Keratinocyte (primary cell): ENCODE measurements at regions not wholly inside any gene's neighbourhood (a gene's known extent, or its start where the extent isn't known, plus 50 kb on each side); places are given as distances from the start of the nearest gene placed in this dataset.

Experiments used
- DNase-seq: peaks from one replicate; pipeline ENCODE4 v3.0.0-alpha.2; 2011; ENCODE audit warnings: low read depth, missing footprints, low spot score
- FAIRE-seq: peaks from 2 replicates; lab custom pipeline; 2011; peaks lifted over from hg19 to GRCh38; lab: Jason Lieb, UNC
- H2AFZ ChIP-seq: 2 replicates; pipeline ENCODE4 v1.6.0; 2012; ENCODE audit warnings: low read length, control low read depth, inconsistent platforms; ENCODE audit not compliant: control insufficient read depth
- H3K27ac ChIP-seq: 2 replicates; pipeline ENCODE4 v1.5.1; 2011; ENCODE audit warnings: low read length; ENCODE audit not compliant: control insufficient read depth, insufficient read depth
- H3K27me3 ChIP-seq: 3 replicates; pipeline ENCODE4 v1.6.0; 2011; ENCODE audit warnings: low read length; ENCODE audit not compliant: control insufficient read depth, insufficient read depth; ENCODE audit errors: extremely low read depth
- H3K36me3 ChIP-seq, 2 experiments: 2 replicates in 1 of 2; 3 replicates in 1 of 2; pipeline ENCODE4 v1.5.1; 2011; ENCODE audit warnings: low read length in 2 of 2, mild to moderate bottlenecking in 1 of 2; ENCODE audit not compliant: control insufficient read depth in 2 of 2, insufficient read depth in 2 of 2; ENCODE audit errors: extremely low read depth in 1 of 2
- H3K4me1 ChIP-seq: 3 replicates; pipeline ENCODE4 v1.5.1; 2011; ENCODE audit warnings: low read length; ENCODE audit not compliant: control insufficient read depth, insufficient read depth; ENCODE audit errors: extremely low read depth
- H3K4me2 ChIP-seq: 3 replicates; pipeline ENCODE4 v1.6.0; 2011; ENCODE audit warnings: low read depth, low read length; ENCODE audit not compliant: control insufficient read depth, insufficient read depth; ENCODE audit errors: extremely low read depth
- H3K4me3 ChIP-seq, 3 experiments: fragments of 200-600 bp in 1 of 3; sonication (generic) in 1 of 3; 2 replicates in 2 of 3; 3 replicates in 1 of 3; pipeline ENCODE4 v1.5.1; 2011 to 2016; ENCODE audit warnings: low read length in 3 of 3, mild to moderate bottlenecking in 3 of 3, control low read depth in 2 of 3, inconsistent platforms in 1 of 3, low read depth in 1 of 3, mixed read lengths in 1 of 3, mixed run types in 1 of 3, moderate library complexity in 1 of 3; ENCODE audit not compliant: control insufficient read depth in 2 of 3, insufficient read depth in 2 of 3; ENCODE audit errors: extremely low read depth in 1 of 3
- H3K79me2 ChIP-seq: 2 replicates; pipeline ENCODE4 v1.6.0; 2012; ENCODE audit warnings: low read length; ENCODE audit not compliant: control insufficient read depth, insufficient read depth
- H3K9ac ChIP-seq: 3 replicates; pipeline ENCODE4 v1.6.0; 2011; ENCODE audit warnings: low read length; ENCODE audit not compliant: control insufficient read depth, insufficient read depth; ENCODE audit errors: extremely low read depth
- H3K9me1 ChIP-seq: 3 replicates; pipeline ENCODE4 v1.6.0; 2011; ENCODE audit warnings: low read length; ENCODE audit not compliant: control insufficient read depth, insufficient read depth; ENCODE audit errors: extremely low read depth
- H3K9me3 ChIP-seq: 2 replicates; pipeline ENCODE4 v1.5.1; 2012; ENCODE audit warnings: low read depth, low read length; ENCODE audit not compliant: control insufficient read depth
- H4K20me1 ChIP-seq: 3 replicates; pipeline ENCODE4 v1.6.0; 2011; ENCODE audit warnings: low read length; ENCODE audit not compliant: control insufficient read depth, insufficient read depth; ENCODE audit errors: extremely low read depth
- CTCF ChIP-seq, 3 experiments: IDR thresholded peaks in 1 of 3; conservative IDR thresholded peaks in 1 of 3; optimal IDR thresholded peaks in 1 of 3; 2 replicates in 2 of 3; 3 replicates in 1 of 3; pipeline versions ENCODE3 to v1.5.1; 2011; ENCODE audit warnings: low read length in 3 of 3, mild to moderate bottlenecking in 3 of 3, moderate library complexity in 2 of 3, control low read depth in 1 of 3, inconsistent platforms in 1 of 3; ENCODE audit not compliant: insufficient read depth in 2 of 3; ENCODE audit errors: extremely low read depth in 1 of 3
- EZH2 ChIP-seq: IDR thresholded peaks from one replicate; pipeline ENCODE4 v1.6.1; 2012; ENCODE audit warnings: inconsistent platforms, mild to moderate bottlenecking, low read length, moderate library complexity
- dilution Hi-C: fragments of 300-500 bp; cut with MboI; formaldehyde crosslinking; loops from one replicate; pipeline ENCODE4 v1.7.0; 2020; ENCODE audit warnings: low sequenced_read_pairs; ENCODE audit not compliant: extremely low pct_ligation_motif_present

GRCh38 chr12:102551186-102551585 is 70.8 kb upstream of the IGF1 start:
- H3K9me1 ChIP-seq: no peaks in the 10 kb centered on the region
- DNase-seq (no peak), FAIRE-seq (no peak)
- no peaks in the 10 kb centered on the region for H3K4me1 ChIP-seq
- H4K20me1 ChIP-seq: no peaks in the 10 kb centered on the region
- H3K79me2 ChIP-seq: no peaks in the 10 kb centered on the region
- TF ChIP-seq CTCF (optimal IDR thresholded peaks at IDR 0.05 in 1 of 3, IDR thresholded peaks at IDR 0.05 in 1 of 3, conservative IDR thresholded peaks at IDR 0.05 in 1 of 3; ENCODE audit: extremely low read depth in 1 of 3, insufficient read depth in 2 of 3, low read length in 3 of 3) (no peak), EZH2 (no peak)
- dilution Hi-C loops: no loop called here
- H3K27ac ChIP-seq: no peak overlapping the region
- H3K27me3 ChIP-seq: no peaks in the 10 kb centered on the region
- no peak overlapping the region for H3K4me3 ChIP-seq
- no peak overlapping the region for H3K4me2 ChIP-seq
- no peaks in the 10 kb centered on the region for H3K36me3 ChIP-seq
- no peak overlapping the region for H2AFZ ChIP-seq
- H3K9me3 ChIP-seq: no peaks in the 10 kb centered on the region
- no peak overlapping the region for H3K9ac ChIP-seq

- Histone ChIP-seq H3K9ac (no peak overlapping the region), H3K4me2 (no peak overlapping the region), H3K9me1 (no peaks in the 10 kb centered on the region), H3K27me3 (no peaks in the 10 kb centered on the region), H3K4me3 (no peak overlapping the region), H3K9me3 (no peaks in the 10 kb centered on the region), H3K27ac (no peak overlapping the region), H2AFZ (no peak overlapping the region), H4K20me1 (no peaks in the 10 kb centered on the region), H3K79me2 (no peaks in the 10 kb centered on the region), H3K36me3 (no peaks in the 10 kb centered on the region), H3K4me1 (no peaks in the 10 kb centered on the region)
- no peak for FAIRE-seq
- dilution Hi-C loops: no loop called here
- DNase-seq: no peak
- TF ChIP-seq EZH2: no peak
- TF ChIP-seq CTCF (optimal IDR thresholded peaks at IDR 0.05 in 1 of 3, IDR thresholded peaks at IDR 0.05 in 1 of 3, conservative IDR thresholded peaks at IDR 0.05 in 1 of 3; ENCODE audit: extremely low read depth in 1 of 3, insufficient read depth in 2 of 3, low read length in 3 of 3): no peak
Observed at GRCh38 chr12:102549691-102550090, 69.3 kb upstream of the IGF1 start.
